ENCODE measurements at regions not wholly inside any gene's neighbourhood (a gene's known extent, or its start where the extent isn't known, plus 50 kb on each side); places are given as distances from the start of the nearest gene placed in this dataset.

GRCh38 chr7:88614736-88615135 is 144.8 kb upstream of the ZNF804B start:
- TF ChIP-seq EZH2 (IDR thresholded peaks at IDR 0.05) (no peak), POLR2AphosphoS5 (IDR thresholded peaks at IDR 0.05; ENCODE audit: borderline replicate concordance, low read depth, low read length) (no peak), FOXP2 (optimal IDR thresholded peaks at IDR 0.05; ENCODE audit: control extremely low read depth, extremely low read length, insufficient read depth) (no peak)

All from SK-N-MC (cell line).